PC-3 (cell line): ENCODE measurements at regions not wholly inside any gene's neighbourhood (a gene's known extent, or its start where the extent isn't known, plus 50 kb on each side); places are given as distances from the start of the nearest gene placed in this dataset.

Experiments used
- EZH2 ChIP-seq: fragments of 300-600 bp; sonication (generic); IDR thresholded peaks from one replicate; pipeline ENCODE4 v1.6.1; 2017; ENCODE audit warnings: antibody characterized with exemption, mild to moderate bottlenecking, low read length; ENCODE audit not compliant: unreplicated experiment
- EZH2phosphoT487 ChIP-seq: fragments of 300-600 bp; sonication (generic); IDR thresholded peaks from 2 replicates; pipeline ENCODE4 v1.6.1; 2018; ENCODE audit warnings: mild to moderate bottlenecking, antibody characterized with exemption, low read length, borderline replicate concordance
- TF ChIP-seq, protein P1 (sequence below): fragments of 300-600 bp; sonication (generic); conservative IDR thresholded peaks from 2 replicates; pipeline ENCODE4 v1.5.1; 2017; ENCODE audit warnings: antibody characterized with exemption, low read depth, mild to moderate bottlenecking, low read length

DNA sequence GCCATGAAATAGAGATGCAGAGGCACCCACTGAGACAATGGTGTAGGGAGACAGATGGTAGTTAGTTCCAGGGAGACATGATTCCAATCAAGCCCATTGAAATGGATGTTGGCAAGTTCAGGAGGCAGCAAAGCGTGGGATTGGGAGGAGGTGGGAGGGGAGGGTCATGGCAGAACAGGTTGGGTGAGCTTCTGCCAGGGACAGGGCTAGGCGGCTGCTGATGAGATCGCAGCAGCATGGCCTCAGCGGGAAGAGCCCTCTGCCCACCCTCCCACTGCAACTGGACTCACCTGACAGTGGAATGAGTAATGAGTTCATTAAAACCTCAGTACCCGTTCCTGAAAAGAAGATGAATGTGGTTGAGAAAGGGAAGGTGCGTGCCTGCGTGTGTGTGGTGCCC lies 418.2 kb downstream of the CDK5RAP2 start:
- TF ChIP-seq, protein P1, sequence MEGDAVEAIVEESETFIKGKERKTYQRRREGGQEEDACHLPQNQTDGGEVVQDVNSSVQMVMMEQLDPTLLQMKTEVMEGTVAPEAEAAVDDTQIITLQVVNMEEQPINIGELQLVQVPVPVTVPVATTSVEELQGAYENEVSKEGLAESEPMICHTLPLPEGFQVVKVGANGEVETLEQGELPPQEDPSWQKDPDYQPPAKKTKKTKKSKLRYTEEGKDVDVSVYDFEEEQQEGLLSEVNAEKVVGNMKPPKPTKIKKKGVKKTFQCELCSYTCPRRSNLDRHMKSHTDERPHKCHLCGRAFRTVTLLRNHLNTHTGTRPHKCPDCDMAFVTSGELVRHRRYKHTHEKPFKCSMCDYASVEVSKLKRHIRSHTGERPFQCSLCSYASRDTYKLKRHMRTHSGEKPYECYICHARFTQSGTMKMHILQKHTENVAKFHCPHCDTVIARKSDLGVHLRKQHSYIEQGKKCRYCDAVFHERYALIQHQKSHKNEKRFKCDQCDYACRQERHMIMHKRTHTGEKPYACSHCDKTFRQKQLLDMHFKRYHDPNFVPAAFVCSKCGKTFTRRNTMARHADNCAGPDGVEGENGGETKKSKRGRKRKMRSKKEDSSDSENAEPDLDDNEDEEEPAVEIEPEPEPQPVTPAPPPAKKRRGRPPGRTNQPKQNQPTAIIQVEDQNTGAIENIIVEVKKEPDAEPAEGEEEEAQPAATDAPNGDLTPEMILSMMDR = no peak
- no peak for TF ChIP-seq EZH2
- TF ChIP-seq EZH2phosphoT487 = no peak
